ENCODE measurements at regions not wholly inside any gene's neighbourhood (a gene's known extent, or its start where the extent isn't known, plus 50 kb on each side); places are given as distances from the start of the nearest gene placed in this dataset.

- TF ChIP-seq CTCF (conservative IDR thresholded peaks at IDR 0.05), result no peak
- TF ChIP-seq ZFX (IDR thresholded peaks at IDR 0.05), result no peak
Observed at GRCh38 chr2:65548064-65548463, 115.7 kb upstream of the SPRED2 start.

Data from C4-2B (cell line).